HG03108 (cell line): ENCODE measurements at regions not wholly inside any gene's neighbourhood (a gene's known extent, or its start where the extent isn't known, plus 50 kb on each side); places are given as distances from the start of the nearest gene placed in this dataset.
"Not testable (repeated sequence)": the region's sequence is repeated elsewhere in the genome, so short reads cannot be mapped to it uniquely, and the experiment has no call there.

ENCODE experiments used
- ATAC-seq: cut with Tn5 transposase; IDR thresholded peaks from one replicate; pipeline ENCODE4 v1.9.1; 2021; ENCODE audit warnings: moderate library complexity; ENCODE audit not compliant: unreplicated experiment

- ATAC-seq = no peak
These were observed 820.4 kb downstream of the LUZP2 start for GRCh38 chr11:25317216-25317615.

- no peak for ATAC-seq
These were observed 822.3 kb downstream of the LUZP2 start for GRCh38 chr11:25319127-25319526.

- no peak for ATAC-seq
These were observed 830.8 kb downstream of the LUZP2 start for GRCh38 chr11:25327656-25328055.

- ATAC-seq = no peak
These were observed 842.4 kb downstream of the LUZP2 start for GRCh38 chr11:25339281-25339680.

GRCh38 chr11:25349537-25349936, 852.7 kb downstream of the LUZP2 start:
- ATAC-seq = no peak

DNA sequence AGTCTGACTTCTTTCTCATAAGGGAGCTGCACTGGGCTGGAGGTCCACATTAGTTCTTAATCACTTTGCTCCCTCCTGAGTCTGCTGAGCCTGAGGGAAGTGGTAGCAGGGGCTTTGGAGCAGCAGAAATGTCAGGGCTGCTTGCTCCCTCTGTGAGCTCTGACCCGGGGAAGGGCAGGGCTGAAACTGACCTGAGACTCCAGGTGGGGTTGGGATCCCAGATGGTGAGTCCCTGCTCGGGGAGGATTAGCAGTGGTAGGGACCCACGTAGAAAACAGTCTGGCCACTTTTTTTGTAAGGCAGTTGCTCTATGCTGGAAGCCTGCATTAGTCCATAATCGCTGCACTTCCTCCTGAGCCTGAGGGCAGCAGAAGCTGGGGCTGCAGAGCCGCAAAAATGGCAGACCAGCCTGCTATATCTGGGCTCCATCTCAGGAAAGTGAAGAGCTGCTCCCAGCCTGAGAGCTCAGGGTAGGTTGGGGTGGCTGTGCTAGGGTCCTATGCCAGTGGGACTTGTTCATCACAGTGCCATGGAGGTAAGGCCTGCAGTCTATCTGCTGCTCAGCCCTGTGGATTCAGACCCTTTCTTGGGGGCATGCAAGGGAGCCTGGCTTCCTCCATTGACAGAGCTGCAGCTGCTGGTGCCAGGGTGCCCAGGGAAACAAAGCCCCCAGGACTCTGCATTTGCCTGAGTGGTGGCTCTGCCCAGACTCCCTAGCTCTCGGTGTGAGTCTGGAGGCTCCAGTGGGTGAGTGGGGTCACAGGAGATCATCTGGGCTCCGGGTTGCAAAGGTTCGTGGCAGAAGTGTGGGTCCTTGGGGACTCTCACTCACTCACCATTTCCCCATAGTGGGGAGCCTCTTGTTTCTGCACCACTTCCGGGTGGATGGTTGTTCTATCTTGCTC, 854.3 kb downstream of the LUZP2 start:
- no peak for ATAC-seq

DNA sequence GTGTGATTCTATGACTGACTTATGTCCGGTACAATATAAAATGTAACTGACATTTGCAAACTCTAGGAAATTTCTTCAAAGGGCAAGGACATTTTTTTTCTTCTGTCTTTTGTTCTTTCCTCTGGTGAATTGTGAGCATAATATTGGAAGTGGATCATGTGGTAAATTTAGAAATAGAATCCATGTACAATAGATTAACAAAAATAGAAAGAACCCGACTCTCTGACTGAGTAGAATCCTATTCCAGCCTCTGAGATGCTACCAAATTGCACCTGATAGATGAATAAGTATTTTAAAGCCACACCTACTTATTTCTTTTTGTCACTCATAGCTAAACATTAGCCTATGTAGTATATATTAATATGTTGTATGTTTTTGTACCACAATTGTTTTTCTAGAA, 860.3 kb downstream of the LUZP2 start:
- no peak for ATAC-seq

- ATAC-seq = no peak
These were observed 880.6 kb downstream of the LUZP2 start for GRCh38 chr11:25377466-25377865.

- no peak for ATAC-seq
These were observed 900.0 kb downstream of the LUZP2 start for GRCh38 chr11:25396847-25397246.

GRCh38 chr11:25408146-25408545, 911.3 kb downstream of the LUZP2 start:
- no peak for ATAC-seq

DNA sequence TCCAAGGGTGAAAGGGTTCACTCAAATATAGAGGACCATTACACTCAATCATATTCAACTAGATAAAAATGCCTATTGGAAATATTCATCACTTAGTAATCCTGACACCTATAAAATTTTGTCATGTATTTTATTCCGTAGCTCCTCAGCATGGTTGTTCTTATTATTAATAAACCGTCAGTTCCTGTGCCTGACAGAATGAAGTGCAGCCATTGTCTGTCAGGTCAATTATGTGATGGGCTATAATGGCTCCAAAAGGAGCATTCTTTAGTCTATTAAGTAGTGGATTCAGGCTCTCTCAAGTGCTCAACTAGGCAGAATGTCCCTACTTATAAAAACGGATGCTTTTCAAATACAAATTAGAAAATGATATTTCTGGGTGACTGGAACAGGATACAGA, 916.1 kb upstream of the ANO3 start:
- no peak for ATAC-seq

DNA sequence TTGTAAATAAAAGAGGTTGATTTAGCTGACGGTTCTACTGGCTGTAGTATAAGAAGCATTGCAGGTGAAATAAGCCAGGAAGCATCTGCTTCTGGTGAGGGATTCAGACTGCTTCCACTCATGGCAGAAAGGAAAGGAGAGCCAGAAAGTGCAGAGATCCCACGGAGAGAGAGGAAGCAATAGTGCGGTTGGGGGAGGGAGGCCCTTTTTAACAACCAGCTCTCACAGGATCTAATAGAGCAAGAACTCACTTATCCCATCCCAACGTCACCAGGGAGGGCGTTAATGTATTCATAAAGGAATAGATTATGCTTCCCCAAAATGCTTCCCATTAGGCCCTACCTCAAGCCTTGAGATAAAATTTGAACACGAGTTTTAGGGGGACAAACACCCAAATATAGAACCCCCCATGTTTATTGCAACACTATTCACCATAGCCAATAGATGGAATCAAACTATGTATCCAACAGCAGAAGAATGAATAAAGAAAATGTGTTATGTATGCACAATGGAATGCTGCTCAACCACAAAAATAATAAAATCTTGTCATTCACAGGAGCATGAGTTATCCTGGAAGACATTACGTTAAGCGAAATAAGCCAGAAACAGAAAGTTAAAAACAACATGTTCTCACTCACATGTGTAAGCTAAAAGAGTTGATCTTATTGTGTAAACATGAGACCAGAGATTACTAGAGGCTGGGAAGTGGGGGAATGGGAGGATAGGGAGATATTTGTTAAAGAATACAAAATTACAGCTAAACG, 908.3 kb upstream of the ANO3 start:
- ATAC-seq = no peak

DNA sequence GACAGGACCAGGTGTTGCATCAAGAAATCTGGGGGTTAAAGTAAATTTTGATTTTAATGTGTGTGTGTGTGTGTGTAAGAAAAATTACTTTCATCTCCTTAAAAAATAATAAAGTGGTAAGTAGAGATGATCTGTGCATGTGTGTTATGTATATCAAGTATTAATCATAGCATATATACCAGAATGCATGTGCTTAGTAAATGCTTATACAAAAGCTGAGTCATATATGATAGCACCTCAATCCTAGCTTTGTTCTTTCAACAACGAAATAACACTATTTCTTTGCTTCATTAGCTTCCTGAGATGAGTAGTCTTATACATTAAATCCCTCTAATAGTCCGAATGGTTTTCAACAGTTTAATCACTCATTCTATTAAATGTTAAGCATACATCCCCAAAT, 899.6 kb upstream of the ANO3 start:
- ATAC-seq = no peak

GRCh38 chr11:25435197-25435596, 896.7 kb upstream of the ANO3 start:
- no peak for ATAC-seq

DNA sequence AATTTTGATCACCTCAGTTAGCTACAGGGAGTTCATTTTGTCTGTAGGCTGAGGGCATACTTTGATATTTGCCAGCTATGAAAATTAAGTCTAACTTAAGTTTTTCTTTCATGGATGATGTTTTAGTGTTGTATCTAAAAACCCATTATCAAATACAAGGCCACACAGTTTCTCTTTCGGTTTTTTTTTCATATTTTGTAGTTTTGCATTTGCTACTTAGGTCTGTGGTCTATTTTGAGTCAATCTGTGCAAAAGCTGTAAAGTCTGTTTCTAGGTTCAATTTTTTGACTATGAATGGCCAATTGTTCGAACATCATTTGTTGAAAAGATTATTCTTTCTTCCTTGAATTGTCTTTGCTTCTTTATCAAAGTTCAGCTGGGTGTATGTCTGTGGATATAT, 895.6 kb upstream of the ANO3 start:
- no peak for ATAC-seq

DNA sequence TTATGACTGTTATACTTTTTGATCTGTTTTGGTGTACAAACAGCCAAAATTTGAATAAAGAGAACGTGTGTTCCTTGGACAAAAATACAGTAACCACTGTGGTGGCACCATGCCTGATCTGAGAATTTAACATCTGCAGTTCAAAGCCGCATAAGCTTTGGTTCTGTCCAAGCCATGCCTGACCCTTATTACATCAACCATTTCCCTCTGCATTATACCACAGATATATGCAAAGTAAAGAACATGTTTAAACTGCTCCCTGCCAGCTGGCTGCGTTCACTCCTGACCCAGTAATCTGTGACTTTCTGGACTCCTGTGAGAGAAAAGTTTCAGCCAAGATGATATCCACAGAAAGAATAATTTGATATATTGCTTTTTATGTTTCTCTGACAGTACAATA, 890.5 kb upstream of the ANO3 start:
- ATAC-seq = no peak

- no peak for ATAC-seq
These were observed 882.8 kb upstream of the ANO3 start for GRCh38 chr11:25449091-25449490.

DNA sequence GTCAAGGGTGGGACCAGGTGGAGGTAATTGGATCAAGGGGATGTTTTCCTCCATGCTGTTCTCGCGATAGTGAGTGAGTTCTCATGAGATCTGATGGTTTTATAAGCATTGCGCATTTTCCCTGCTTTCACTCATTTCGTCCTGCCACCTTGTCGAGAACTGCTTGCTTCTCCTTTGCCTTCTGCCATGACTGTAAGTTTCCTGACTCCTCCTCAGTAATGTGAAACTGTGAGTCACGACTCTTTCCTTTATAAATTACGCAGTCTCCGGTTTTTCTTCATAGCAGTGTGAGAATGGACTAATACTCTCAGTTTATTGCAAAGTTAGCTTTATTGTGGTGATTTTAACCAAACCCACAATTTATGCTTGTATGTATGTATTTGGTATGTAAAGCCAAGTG, 878.5 kb upstream of the ANO3 start:
- no peak for ATAC-seq

GRCh38 chr11:25456211-25456610, 875.7 kb upstream of the ANO3 start:
- ATAC-seq = no peak

DNA sequence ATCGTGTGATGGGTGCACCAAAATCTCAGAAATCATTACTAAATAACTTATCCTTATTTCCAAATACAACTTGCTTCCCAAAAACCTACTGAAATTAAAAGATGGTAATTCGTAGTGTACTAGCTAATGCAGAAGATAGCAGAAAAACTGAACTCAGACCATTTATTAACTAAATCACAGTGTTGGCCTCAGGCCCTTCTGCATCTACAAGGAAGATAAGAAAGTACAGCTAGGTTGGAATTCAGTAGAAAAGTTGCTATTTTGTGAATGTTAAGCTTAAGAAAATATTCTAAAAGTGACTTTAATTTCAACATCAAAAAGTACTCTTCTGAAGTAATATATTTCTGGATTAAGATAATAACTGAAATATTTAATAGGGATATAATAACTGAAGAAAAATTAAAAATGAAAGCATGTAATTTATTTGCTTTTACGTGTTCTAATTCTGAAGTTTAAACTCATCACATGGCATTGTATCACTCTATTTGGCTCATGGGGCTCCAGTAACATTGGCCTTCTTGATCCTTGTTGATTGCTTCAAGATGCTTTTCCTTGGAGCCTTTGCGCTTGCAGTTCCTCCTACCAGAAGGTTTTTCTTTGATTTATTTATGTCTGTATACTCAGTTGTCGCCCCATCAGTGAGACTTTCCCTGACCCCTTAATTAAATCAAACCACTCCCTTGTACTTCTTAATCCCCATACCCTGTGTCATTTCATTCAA, 847.9 kb upstream of the ANO3 start:
- ATAC-seq = no peak

DNA sequence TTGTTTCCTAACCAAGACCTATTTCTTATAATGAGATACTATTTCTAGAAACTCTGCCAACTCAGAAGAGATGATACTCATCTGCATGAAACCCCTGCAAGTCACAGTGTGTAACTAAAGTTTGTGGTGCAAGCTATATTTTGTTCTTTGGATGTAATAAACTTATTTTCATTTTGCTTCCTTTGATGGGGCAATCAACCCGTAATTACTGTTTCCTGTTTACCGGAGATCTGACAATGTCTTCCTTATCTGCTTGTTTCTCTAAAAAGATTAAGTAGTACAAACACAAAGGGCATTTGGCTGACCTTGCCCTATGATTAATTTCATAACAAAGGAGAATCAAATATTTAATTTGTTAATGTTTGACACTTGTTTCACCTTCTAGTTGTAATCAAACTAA, 846.6 kb upstream of the ANO3 start:
- no peak for ATAC-seq

- not testable (repeated sequence) for ATAC-seq
These were observed 845.6 kb upstream of the ANO3 start for GRCh38 chr11:25486338-25486737.
